NCI-H2171 (cell line): ENCODE measurements at regions not wholly inside any gene's neighbourhood (a gene's known extent, or its start where the extent isn't known, plus 50 kb on each side); places are given as distances from the start of the nearest gene placed in this dataset.

Experiments used
- DNase-seq: peaks from one replicate; lab custom pipeline; 2025; lab: John Stamatoyannopoulos, UW

DNA sequence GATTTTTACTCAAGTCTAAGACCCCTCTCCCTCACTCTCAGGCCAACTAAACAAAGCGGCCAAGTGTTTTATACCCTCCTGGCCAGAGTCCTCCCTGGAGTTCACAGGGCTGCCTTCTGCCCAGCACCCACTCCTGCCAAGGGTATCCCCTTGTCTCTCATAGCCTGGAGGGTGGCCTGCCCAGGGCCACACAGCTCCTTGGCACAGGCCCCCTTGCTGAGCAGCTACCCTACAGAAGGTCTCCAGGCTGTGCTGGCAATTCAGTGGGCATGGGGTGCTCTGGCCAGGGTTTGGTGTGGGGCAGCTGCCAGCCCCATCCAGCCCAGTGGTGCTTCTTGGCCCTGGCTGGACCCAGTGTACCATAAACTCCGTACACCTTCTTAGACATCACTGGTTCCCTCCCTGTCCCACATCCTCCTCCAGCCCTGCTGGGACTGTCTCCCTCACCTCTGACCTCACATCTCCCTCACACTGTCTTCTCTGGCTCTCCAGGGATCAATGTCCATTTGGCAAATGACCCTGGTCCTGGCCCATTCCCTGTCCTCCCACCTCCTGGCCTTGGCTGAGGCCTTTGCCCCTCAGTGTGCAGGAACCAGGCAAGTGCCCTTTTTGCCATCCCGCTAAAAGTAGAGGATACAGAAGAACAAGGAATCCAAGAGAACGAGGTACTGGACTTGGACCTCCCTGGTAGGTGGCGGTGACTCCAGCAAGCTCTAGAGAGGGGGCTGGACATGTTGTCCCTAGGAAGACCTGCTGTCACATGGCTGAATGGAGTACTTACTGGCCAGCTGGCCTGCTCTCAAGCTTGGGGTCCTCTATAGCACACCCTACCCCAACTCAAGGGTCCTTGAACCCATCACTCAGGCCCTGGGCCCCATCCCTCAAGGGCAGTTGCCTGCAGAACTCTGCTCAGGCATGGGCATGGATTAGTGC, 50.0 kb upstream of the TRPM1 start:
- DNase-seq = no peak

- DNase-seq = no peak
These were observed 52.0 kb upstream of the TRPM1 start for GRCh38 chr15:31153531-31153930.

DNA sequence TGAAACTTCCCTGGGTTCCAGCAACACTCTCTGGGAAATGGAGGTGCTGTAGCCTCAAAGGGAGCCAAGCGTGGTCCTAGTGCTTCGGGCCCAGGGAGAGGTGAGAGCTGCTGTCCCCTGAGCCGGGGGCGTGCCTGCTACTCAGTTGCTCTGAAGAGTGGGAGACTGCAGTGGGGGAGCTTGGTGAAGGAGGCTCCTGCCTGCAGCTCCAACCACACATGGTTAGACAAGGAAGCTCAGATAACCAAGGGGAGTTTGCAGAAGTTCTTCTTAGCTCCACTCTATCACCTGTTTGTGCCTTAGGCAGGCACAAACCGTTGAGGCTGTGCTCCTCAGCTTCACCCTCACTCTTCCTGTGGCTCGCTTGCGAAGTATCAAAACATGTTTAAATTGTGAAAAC, 53.6 kb upstream of the TRPM1 start:
- DNase-seq = no peak

- DNase-seq = no peak
These were observed 54.7 kb upstream of the TRPM1 start for GRCh38 chr15:31156226-31156625.

GRCh38 chr15:31156808-31157207, 55.3 kb upstream of the TRPM1 start:
- no peak for DNase-seq

DNA sequence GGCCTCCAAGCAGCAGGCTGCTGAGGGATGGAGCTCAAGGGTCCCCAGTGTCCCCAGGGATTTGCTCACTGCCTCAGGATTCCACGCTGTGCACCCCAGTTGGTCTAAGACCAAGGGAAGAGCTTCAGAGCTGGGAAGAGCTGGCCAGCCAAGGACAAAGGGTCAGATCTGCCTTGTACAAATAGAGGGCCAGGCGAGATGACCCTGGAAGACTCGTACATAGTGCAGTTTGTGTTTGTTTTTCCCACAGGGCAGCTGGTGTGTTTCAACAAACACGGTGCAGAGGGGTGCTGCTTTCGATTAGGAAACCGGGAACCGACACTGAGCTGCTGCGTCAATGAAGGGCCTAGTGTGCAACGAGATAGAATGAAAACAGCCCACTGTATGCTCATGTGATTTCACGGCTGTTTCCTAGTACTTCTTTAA, 56.1 kb upstream of the TRPM1 start:
- no peak for DNase-seq

- no peak for DNase-seq
These were observed 57.5 kb upstream of the TRPM1 start for GRCh38 chr15:31158858-31159569.

DNA sequence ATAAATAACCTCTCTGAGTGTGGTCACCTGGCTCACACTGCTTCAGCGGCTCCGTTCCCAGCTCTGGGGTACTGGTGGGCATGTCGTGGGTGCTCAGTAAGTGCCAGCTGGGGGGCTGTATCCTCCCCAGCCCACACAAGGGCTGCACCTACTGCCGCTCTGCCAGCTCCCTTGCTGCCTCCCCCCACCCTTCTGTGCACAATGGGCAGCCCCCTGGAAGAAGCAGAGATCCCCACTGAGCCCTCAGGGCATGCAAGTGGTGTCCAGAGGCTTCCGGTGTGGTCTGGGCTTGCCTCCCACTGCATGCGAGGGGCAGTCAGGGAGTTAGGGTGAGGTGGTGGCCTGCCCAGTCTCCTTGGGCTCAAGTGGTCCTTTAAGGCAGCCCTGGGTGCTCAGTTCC, 58.3 kb upstream of the TRPM1 start:
- no peak for DNase-seq

DNA sequence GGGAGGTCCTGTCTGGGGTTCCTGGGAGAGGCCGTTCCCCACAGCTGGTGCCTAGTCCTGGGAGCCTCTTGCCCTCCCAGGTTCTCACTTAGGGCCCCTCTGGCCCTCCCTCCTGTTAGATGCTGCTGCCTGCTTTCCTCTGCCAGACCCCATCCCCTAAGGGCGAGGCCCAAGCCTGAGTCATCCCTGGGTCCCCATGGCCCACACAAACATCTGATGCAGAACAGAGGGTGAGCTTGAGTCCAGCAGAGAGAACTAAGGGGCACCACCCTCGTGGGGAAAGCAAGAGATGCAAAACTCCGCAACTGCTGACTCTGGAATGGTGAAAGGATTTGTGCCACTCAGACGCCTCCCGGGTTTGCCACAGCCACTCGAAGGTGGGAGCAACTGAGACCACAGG, 58.8 kb upstream of the TRPM1 start:
- DNase-seq = no peak

DNA sequence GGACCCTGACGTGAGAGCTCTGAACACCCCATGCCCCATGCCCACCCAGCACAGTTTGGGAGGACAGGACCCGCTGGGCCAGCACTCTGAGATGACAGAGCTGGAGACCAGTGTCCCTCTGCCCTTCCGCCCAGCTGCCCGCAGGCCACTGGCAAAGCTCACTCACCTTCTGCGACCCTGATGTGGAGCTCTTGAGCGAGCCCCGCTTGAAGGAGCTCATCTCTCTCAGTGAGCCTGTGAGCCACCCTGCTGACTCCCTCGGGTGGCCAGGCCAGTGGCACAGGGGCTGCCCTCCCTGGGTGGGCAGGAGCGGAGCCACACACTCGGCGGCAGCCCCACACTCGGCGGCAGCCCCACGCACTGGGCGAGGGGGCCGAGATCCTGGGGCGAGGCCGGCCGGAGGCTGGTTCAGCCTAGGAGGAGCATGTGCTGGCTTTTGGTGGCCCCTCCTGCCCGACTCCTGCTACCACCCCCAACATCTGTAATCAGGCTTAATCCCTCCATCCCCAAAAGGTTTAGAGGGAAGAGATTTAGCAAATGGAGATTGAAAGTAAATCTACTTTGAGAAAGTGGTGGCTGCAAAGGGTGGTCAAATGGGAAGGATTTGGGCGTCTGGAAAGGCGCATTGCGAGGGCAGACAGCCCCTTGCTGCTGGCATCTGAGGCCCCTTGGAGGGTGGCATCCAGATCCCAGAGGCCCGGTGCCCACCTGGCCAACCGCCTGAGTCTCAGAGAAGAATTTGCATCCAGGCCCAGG, 59.4 kb upstream of the TRPM1 start:
- no peak for DNase-seq

GRCh38 chr15:31161951-31162350, 60.4 kb upstream of the TRPM1 start:
- DNase-seq = no peak

DNA sequence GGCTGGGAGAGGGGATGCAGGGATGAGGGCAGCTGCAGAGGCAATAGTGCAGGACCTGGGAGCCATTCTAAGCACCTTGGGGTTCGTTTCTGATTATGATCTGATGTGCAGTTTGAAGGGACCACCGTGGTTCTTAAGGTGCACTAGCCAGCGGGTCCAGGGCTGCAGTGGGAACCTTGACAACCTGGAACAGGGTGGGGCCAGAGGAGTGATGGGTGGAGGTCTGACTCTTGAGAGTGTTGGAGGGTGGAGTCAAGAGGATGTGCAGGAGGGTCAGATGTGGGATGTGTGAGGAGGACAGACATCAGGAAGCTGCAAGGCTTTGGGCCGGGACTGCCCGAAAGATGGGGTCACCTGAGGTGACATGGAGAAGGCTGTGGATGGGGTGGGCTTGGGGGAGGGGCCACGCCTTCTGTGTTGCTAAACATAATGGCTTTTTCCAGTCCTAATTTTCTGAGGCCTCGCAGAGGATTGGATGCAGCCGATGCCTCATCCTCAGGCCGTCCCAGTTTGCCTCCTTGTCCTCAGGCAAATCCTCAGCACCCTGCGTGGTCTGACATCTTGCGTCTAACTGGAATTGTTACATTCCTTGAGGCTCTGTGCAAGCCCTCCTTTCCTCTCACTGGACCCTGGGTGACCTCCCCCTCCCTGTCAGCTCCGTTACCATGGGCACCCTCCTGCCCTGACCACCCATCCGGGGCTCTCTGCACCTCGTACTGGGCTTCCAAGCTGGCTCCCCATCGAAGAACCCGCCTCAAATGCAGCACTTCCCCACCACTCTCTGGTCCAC, 61.4 kb upstream of the TRPM1 start:
- DNase-seq = no peak

GRCh38 chr15:31163769-31164572, 62.4 kb upstream of the TRPM1 start:
- DNase-seq = no peak

DNA sequence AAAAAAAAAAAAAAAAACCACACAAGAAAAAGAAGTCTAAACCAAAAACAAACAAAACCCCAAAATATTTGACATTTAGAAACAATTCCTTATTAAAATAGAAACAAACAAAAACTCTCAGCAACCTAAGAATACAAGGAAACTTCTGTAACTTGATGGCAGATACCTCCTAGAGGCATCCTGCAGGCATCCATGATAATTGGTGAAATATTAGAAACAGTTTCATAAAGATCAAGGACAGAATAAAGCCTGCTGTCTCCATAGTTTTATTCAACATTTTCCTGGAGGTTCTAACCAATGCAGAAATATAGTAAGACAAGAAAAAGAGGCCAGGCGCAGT, 63.0 kb upstream of the TRPM1 start:
- no peak for DNase-seq

- no peak for DNase-seq
These were observed 68.0 kb upstream of the TRPM1 start for GRCh38 chr15:31169558-31169957.

DNA sequence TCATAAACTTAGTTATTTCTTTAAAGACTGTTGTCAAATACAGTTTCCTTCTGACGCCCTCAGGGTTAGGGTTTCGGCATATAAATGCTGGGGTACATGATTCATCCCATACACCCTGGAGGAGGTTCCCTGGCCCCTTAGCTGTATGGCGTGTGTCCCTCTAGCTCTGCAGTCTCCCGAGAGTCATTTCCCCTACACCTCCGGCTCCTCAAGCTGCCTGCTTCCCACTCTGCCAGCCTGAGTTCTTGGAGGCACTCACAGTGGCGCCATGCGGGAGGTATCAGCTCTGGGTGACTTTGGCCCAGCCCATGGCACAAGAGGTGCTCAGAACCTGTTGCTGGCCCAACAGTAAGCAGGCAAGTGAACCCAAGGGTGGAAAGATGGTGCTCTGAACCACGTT, 70.2 kb upstream of the TRPM1 start:
- DNase-seq = no peak

GRCh38 chr15:31172606-31173005, 71.1 kb upstream of the TRPM1 start:
- no peak for DNase-seq

- DNase-seq = no peak
These were observed 72.4 kb upstream of the TRPM1 start for GRCh38 chr15:31173790-31174450.

- no peak for DNase-seq
These were observed 74.0 kb upstream of the TRPM1 start for GRCh38 chr15:31175484-31175883.

GRCh38 chr15:31177951-31178350, 76.4 kb upstream of the TRPM1 start:
- DNase-seq = no peak

GRCh38 chr15:31178705-31179104, 77.2 kb upstream of the TRPM1 start:
- no peak for DNase-seq
